Epithelial cell of proximal tubule (primary cell): ENCODE measurements at regions not wholly inside any gene's neighbourhood (a gene's known extent, or its start where the extent isn't known, plus 50 kb on each side); places are given as distances from the start of the nearest gene placed in this dataset.

Source experiments
- DNase-seq: peaks from one replicate; pipeline ENCODE4 v3.0.0-alpha.2; 2011; ENCODE audit warnings: low read depth
- H3K4me3 ChIP-seq: 2 replicates; pipeline ENCODE4 v1.5.1; 2011; ENCODE audit warnings: low read depth, mild to moderate bottlenecking, low read length
- TF ChIP-seq, protein P1 (sequence below): conservative IDR thresholded peaks from 2 replicates; pipeline ENCODE4 v1.5.1; 2012; ENCODE audit warnings: low read depth, mild to moderate bottlenecking, low read length

DNA sequence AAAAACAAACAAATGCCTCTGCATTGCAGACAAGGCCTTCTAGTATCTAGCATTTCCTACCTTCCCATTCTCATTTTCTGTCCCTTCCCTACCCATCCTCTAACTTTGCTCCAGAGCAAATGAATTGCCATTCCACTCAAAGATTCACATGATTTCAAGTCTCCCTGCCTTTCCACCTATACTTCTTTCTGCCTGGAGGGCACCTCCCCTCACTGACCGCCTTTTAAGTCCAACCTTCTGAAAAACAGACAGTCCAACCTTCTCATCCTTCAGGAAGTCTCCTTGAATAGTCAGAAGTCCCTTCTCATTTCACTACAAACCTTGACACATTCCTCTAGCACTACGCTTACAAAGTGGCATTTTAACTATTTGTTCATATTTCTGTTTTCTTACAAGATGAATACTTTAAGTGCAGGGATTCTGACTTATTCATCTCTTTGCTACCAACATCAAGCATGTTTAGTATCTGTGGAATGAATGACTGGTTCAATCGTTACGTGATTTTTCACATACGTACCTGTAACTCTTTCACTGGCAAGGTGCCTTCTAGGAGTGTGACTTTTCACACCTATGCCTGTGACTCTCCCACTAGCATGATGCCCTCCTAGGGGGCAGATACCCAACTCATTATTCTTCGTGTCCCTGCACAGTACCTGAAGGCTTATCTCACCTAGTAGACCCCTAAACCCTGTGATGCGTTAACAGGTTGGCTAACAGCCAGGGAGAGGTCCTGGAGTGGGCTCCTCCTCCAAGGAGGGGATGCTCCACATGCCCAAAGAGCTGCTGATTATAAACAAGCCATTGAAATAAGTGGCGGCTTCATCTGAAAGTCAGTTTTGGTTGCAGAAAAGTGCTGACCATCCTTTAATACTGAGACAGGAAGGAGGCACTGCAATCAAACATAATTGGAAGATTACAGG, 356.2 kb downstream of the MYCN start:
- DNase-seq, result no peak
- no peak overlapping the region for H3K4me3 ChIP-seq
- TF ChIP-seq, protein P1, sequence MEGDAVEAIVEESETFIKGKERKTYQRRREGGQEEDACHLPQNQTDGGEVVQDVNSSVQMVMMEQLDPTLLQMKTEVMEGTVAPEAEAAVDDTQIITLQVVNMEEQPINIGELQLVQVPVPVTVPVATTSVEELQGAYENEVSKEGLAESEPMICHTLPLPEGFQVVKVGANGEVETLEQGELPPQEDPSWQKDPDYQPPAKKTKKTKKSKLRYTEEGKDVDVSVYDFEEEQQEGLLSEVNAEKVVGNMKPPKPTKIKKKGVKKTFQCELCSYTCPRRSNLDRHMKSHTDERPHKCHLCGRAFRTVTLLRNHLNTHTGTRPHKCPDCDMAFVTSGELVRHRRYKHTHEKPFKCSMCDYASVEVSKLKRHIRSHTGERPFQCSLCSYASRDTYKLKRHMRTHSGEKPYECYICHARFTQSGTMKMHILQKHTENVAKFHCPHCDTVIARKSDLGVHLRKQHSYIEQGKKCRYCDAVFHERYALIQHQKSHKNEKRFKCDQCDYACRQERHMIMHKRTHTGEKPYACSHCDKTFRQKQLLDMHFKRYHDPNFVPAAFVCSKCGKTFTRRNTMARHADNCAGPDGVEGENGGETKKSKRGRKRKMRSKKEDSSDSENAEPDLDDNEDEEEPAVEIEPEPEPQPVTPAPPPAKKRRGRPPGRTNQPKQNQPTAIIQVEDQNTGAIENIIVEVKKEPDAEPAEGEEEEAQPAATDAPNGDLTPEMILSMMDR, result no peak

DNA sequence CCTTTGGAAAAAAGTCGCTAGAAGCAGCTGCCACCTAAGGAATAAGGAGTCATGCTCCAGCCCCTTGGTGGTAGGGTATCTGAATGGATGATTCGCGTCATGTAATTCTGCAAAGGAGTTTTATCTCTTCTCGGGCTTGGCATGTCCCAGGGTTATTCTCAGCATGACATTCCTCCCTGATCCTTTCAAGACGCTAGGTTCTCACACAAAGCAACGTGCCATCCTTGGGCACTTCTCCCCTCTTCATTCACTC, 355.6 kb downstream of the MYCN start:
- TF ChIP-seq, protein P1, result no peak
- no peak overlapping the region for H3K4me3 ChIP-seq
- DNase-seq, result no peak

DNA sequence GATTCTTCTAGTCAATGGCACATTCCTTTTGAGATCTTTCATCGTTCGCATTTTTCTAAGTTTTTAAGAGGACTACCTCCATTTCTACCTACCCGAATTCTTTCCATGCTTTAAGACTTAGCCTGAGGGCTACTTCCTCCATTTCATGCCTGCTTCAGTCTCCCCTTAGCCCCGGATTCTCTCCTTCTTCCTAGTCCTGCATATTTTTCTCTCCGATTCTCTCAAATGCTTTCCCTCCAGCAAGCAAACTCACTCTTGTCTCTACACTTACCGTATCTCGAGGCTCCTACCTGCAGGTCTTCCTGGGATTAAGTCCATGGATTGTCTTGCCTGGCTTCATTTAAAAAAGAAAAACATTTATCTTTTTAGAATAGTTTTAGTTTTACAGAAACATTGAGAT, 354.4 kb downstream of the MYCN start:
- TF ChIP-seq, protein P1, result no peak
- no peak overlapping the region for H3K4me3 ChIP-seq
- no peak for DNase-seq

DNA sequence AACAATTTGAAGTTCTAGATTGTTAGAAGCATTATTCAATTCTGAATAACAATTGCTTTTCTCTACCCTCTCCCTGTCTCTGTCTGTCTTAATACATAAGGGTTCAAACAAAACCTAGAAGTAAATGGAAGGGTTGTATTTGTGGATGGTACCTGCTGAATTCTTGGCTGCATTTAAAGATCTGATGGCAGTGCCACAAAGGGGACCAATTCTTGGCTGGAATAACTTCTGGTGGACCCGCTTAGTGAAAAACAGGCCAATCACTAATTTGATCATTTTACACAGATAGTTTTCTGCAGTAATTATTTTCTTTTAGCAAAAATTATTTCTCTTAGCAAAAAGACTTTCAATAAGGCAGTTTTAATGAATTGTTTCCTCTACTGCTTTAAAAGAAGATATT, 353.5 kb downstream of the MYCN start:
- DNase-seq, result no peak
- TF ChIP-seq, protein P1, result no peak
- no peak overlapping the region for H3K4me3 ChIP-seq

DNA sequence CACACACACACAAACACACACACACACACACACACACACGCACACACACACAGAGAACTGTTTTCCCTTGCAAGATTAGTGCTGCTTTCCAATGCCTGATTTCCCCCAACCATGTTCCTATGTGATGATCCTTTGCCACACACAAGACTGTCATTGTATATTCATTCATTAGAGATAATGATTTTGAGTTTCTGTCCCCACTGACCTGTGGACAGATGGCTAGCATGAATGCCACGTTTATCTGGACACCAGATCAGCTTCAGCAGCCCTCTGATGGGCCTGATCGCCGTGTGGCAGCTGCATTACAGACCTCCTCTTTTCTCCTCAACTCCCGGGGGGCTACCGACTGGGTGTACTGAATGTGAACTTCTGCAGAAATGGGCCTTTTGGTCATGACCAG, 353.0 kb downstream of the MYCN start:
- TF ChIP-seq, protein P1, result no peak
- H3K4me3 ChIP-seq, result no peak overlapping the region
- no peak for DNase-seq

DNA sequence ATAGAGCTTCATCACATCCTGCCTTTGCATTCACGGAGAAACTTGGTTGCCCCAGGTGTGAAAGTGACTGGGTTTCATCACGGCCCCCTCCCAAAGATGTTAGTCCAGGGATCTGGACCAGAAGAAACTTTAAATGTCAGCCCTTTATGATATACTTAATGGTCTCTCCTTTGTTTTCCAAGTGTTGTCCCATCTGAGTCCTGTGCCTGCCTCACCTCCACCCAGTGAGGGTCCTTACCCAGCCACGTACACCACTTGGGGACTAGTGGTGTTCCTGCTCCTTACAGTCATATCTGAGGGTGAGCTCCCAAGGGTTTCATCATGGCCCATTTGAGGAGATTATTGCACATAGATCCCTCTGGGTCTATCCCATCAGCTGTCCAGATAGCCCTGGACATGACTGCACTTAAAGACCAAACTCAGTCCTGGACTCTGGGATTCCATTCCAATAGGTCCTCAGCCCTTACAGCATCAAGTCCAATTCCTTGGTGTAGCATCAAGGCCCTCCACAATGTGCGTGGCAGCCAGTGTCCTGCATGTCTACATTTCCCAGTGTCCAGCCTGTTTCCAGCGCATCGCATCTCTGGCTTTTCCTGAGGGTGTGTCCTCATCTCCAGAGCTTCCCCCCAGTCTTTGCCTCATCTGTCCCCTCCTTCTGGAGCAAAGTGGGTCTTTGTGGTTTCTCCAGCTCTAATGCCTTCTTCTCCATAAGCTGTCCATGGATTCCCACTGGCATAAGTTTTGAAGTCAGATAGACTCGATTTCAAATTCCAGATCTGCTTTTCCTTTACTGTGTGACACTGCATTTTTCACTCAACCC, 351.6 kb downstream of the MYCN start:
- no peak for DNase-seq
- TF ChIP-seq, protein P1, result no peak
- H3K4me3 ChIP-seq, result no peak overlapping the region
